Stimulated activated naive CD8-positive, alpha-beta T cell treated with anti-CD3 and anti-CD28 coated beads, Interleukin-15, Interleukin-2, amounts not matched to agents 100 ng/mL and 50 ng/mL, for 24 hours (primary cell): ENCODE measurements at regions not wholly inside any gene's neighbourhood (a gene's known extent, or its start where the extent isn't known, plus 50 kb on each side); places are given as distances from the start of the nearest gene placed in this dataset.

Experiments
- H3K27ac Mint-ChIP-seq: one replicate; pipeline ENCODE4 v1.8.0; 2021; ENCODE audit warnings: mild to moderate bottlenecking, mixed read lengths
- H3K27me3 Mint-ChIP-seq: one replicate; pipeline ENCODE4 v1.8.0; 2021; ENCODE audit warnings: mixed read lengths
- H3K36me3 Mint-ChIP-seq: one replicate; pipeline ENCODE4 v1.8.0; 2021; ENCODE audit warnings: low read depth, mixed read lengths
- H3K4me1 Mint-ChIP-seq: one replicate; pipeline ENCODE4 v1.8.0; 2021; ENCODE audit warnings: low read depth, mixed read lengths
- H3K4me3 Mint-ChIP-seq: one replicate; pipeline ENCODE4 v1.8.0; 2021; ENCODE audit warnings: mild to moderate bottlenecking, mixed read lengths
- H3K9me3 Mint-ChIP-seq: one replicate; pipeline ENCODE4 v1.8.0; 2021; ENCODE audit warnings: mixed read lengths

GRCh38 chr1:172957491-172957890, 93.2 kb downstream of the TNFSF18 start:
- peaks cover 1% of the 10 kb centered on the region for H3K27me3 Mint-ChIP-seq
- no peaks in the 10 kb centered on the region for H3K9me3 Mint-ChIP-seq
- H3K4me3 Mint-ChIP-seq, result no peak overlapping the region
- H3K27ac Mint-ChIP-seq, result no peak overlapping the region
- no peaks in the 10 kb centered on the region for H3K36me3 Mint-ChIP-seq
- H3K4me1 Mint-ChIP-seq, result no peaks in the 10 kb centered on the region

- H3K27me3 Mint-ChIP-seq, result peaks cover 4% of the 10 kb centered on the region
- H3K27ac Mint-ChIP-seq, result no peak overlapping the region
- no peaks in the 10 kb centered on the region for H3K9me3 Mint-ChIP-seq
- no peak overlapping the region for H3K4me3 Mint-ChIP-seq
- no peaks in the 10 kb centered on the region for H3K4me1 Mint-ChIP-seq
- no peaks in the 10 kb centered on the region for H3K36me3 Mint-ChIP-seq
These were observed 91.2 kb downstream of the TNFSF18 start for GRCh38 chr1:172959571-172959970.

GRCh38 chr1:172960019-172960418, 90.7 kb downstream of the TNFSF18 start:
- Mint-ChIP-seq H3K27me3 (peaks cover 4% of the 10 kb centered on the region), H3K4me3 (no peak overlapping the region), H3K27ac (no peak overlapping the region), H3K36me3 (no peaks in the 10 kb centered on the region), H3K9me3 (no peaks in the 10 kb centered on the region), H3K4me1 (no peaks in the 10 kb centered on the region)

- no peaks in the 10 kb centered on the region for H3K4me1 Mint-ChIP-seq
- H3K4me3 Mint-ChIP-seq, result no peak overlapping the region
- peaks cover 4% of the 10 kb centered on the region for H3K27me3 Mint-ChIP-seq
- no peaks in the 10 kb centered on the region for H3K36me3 Mint-ChIP-seq
- H3K27ac Mint-ChIP-seq, result no peak overlapping the region
- H3K9me3 Mint-ChIP-seq, result no peaks in the 10 kb centered on the region
These were observed 90.1 kb downstream of the TNFSF18 start for GRCh38 chr1:172960454-172961208.

- no peaks in the 10 kb centered on the region for H3K9me3 Mint-ChIP-seq
- no peak overlapping the region for H3K27ac Mint-ChIP-seq
- H3K4me3 Mint-ChIP-seq, result no peak overlapping the region
- peaks cover 23% of the 10 kb centered on the region for H3K4me1 Mint-ChIP-seq
- H3K36me3 Mint-ChIP-seq, result no peaks in the 10 kb centered on the region
- H3K27me3 Mint-ChIP-seq, result peaks cover 4% of the 10 kb centered on the region
These were observed 85.9 kb downstream of the TNFSF18 start for GRCh38 chr1:172964864-172965263.

GRCh38 chr1:172966844-172967540, 83.7 kb downstream of the TNFSF18 start:
- Mint-ChIP-seq H3K4me3 (no peak overlapping the region), H3K27me3 (peaks cover 4% of the 10 kb centered on the region), H3K36me3 (no peaks in the 10 kb centered on the region), H3K4me1 (peaks cover 33% of the 10 kb centered on the region), H3K27ac (peak overlapping the region; percentile 81), H3K9me3 (no peaks in the 10 kb centered on the region)

- no peaks in the 10 kb centered on the region for H3K36me3 Mint-ChIP-seq
These were observed 82.8 kb downstream of the TNFSF18 start for GRCh38 chr1:172967936-172968335.

GRCh38 chr1:172969611-172970010, 81.1 kb downstream of the TNFSF18 start:
- Mint-ChIP-seq H3K27me3 (no peaks in the 10 kb centered on the region), H3K36me3 (no peaks in the 10 kb centered on the region), H3K9me3 (no peaks in the 10 kb centered on the region), H3K27ac (no peak overlapping the region), H3K4me3 (no peak overlapping the region), H3K4me1 (peaks cover 33% of the 10 kb centered on the region)

More at GRCh38 chr1:172967936-172968335, 82.8 kb downstream of the TNFSF18 start:
- Mint-ChIP-seq H3K4me3 (no peak overlapping the region), H3K27ac (peak overlapping the region; percentile 81), H3K27me3 (peaks cover 4% of the 10 kb centered on the region), H3K4me1 (peaks cover 33% of the 10 kb centered on the region), H3K9me3 (no peaks in the 10 kb centered on the region)

GRCh38 chr1:172970186-172970585, 80.6 kb downstream of the TNFSF18 start:
- Mint-ChIP-seq H3K27ac (peak overlapping the region; percentile 33), H3K9me3 (no peaks in the 10 kb centered on the region), H3K27me3 (no peaks in the 10 kb centered on the region), H3K36me3 (no peaks in the 10 kb centered on the region), H3K4me1 (peaks cover 33% of the 10 kb centered on the region), H3K4me3 (no peak overlapping the region)

- H3K4me3 Mint-ChIP-seq, result no peak overlapping the region
- no peaks in the 10 kb centered on the region for H3K27me3 Mint-ChIP-seq
- H3K36me3 Mint-ChIP-seq, result no peaks in the 10 kb centered on the region
These were observed 79.5 kb downstream of the TNFSF18 start for GRCh38 chr1:172971241-172971640.

GRCh38 chr1:172972258-172972657, 78.5 kb downstream of the TNFSF18 start:
- H3K36me3 Mint-ChIP-seq, result no peaks in the 10 kb centered on the region
- no peak overlapping the region for H3K27ac Mint-ChIP-seq
- H3K27me3 Mint-ChIP-seq, result no peaks in the 10 kb centered on the region
- no peak overlapping the region for H3K4me3 Mint-ChIP-seq
- H3K4me1 Mint-ChIP-seq, result peaks cover 21% of the 10 kb centered on the region
- no peaks in the 10 kb centered on the region for H3K9me3 Mint-ChIP-seq

More at GRCh38 chr1:172971241-172971640, 79.5 kb downstream of the TNFSF18 start:
- Mint-ChIP-seq H3K9me3 (no peaks in the 10 kb centered on the region), H3K27ac (no peak overlapping the region), H3K4me1 (peaks cover 31% of the 10 kb centered on the region)

- H3K36me3 Mint-ChIP-seq, result no peaks in the 10 kb centered on the region
- no peaks in the 10 kb centered on the region for H3K9me3 Mint-ChIP-seq
- peaks cover 14% of the 10 kb centered on the region for H3K4me1 Mint-ChIP-seq
- H3K27ac Mint-ChIP-seq, result no peak overlapping the region
- no peaks in the 10 kb centered on the region for H3K27me3 Mint-ChIP-seq
- no peak overlapping the region for H3K4me3 Mint-ChIP-seq
These were observed 77.3 kb downstream of the TNFSF18 start for GRCh38 chr1:172973424-172973823.

GRCh38 chr1:172976222-172977041, 74.3 kb downstream of the TNFSF18 start:
- H3K4me1 Mint-ChIP-seq, result no peaks in the 10 kb centered on the region
- H3K27me3 Mint-ChIP-seq, result no peaks in the 10 kb centered on the region
- H3K36me3 Mint-ChIP-seq, result no peaks in the 10 kb centered on the region
- H3K27ac Mint-ChIP-seq, result no peak overlapping the region
- no peaks in the 10 kb centered on the region for H3K9me3 Mint-ChIP-seq
- H3K4me3 Mint-ChIP-seq, result no peak overlapping the region

- Mint-ChIP-seq H3K4me3 (no peak overlapping the region), H3K27ac (no peak overlapping the region), H3K27me3 (no peaks in the 10 kb centered on the region), H3K9me3 (no peaks in the 10 kb centered on the region), H3K36me3 (no peaks in the 10 kb centered on the region), H3K4me1 (no peaks in the 10 kb centered on the region)
These were observed 73.3 kb downstream of the TNFSF18 start for GRCh38 chr1:172977296-172978017.
